ENCODE measurements at regions not wholly inside any gene's neighbourhood (a gene's known extent, or its start where the extent isn't known, plus 50 kb on each side); places are given as distances from the start of the nearest gene placed in this dataset.

DNA sequence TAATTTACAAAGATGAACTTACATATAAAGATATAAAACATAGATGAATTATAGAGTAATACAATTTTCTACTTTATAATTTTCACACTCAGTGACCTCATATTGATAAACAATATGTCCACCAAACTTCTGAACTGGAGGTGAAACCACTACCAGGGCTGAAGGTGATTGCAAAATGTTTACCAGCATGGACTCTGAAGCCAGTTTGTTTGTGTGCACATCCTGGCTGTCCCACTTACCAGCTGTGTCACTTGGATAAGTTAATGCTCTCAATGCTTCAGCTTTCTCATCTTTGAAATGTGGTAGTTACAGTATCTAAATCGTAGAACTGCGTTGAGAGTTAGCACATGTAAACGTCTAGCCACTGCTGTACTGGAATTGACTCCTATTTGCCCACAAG, 392.6 kb downstream of the HNRNPD start:
- no peak overlapping the region for H3K27ac ChIP-seq (ENCODE audit: low read depth, low read length)
- DNase-seq = no peak
- Mint-ChIP-seq H3K27me3 (peaks cover 0 to 3% of the 10 kb centered on the region in 2 donors), H3K4me1 (peaks cover 0 to 7% (median 2%) of the 10 kb centered on the region in 4 donors), H3K9me3 (no peaks in the 10 kb centered on the region), H3K36me3 (no peaks in the 10 kb centered on the region), H3K4me3 (no peak overlapping the region), H3K27ac (no peak overlapping the region)
- intact Hi-C loops (cut with micrococcal nuclease) = no loop called here
- H3K9me3 ChIP-seq (ENCODE audit: control insufficient read depth in 1 of 2, low read length in 2 of 2) = no peaks in the 10 kb centered on the region
- peaks cover 4% of the 10 kb centered on the region for H3K27me3 ChIP-seq (ENCODE audit: insufficient read depth, low read length)
- no peaks in the 10 kb centered on the region for H3K36me3 ChIP-seq (ENCODE audit: insufficient read depth, low read length)
- no peaks in the 10 kb centered on the region for H3K4me1 ChIP-seq (ENCODE audit: insufficient read depth, low read length)
- H3K4me3 ChIP-seq (ENCODE audit: low read length in 2 of 2) = no peak overlapping the region
- ChIA-PET POLR2A (ENCODE audit: partially characterized antibody) (no interaction called here), CTCF (ENCODE audit: partially characterized antibody) (no interaction called here)

DNA sequence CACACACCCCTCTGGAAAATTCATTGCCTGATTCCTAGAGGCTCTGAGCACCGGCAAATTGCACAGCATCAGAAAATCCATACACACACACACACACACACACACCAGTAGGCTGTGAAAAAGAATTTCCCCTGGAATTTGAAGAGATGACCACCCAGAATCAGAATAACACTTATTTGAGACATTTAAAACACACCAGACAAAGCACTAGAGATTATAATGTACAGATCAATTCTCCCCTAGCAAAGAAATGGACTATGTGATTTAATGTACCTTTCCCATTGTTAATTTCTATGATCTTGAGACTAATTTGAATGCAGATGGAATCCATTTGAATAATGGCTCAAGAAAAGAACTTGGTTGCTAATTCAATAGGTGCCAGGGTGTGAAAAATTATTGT, 399.3 kb downstream of the HNRNPD start:
- H3K36me3 Mint-ChIP-seq = no peaks in the 10 kb centered on the region
- POLR2A ChIA-PET (ENCODE audit: partially characterized antibody) = no interaction called here
- intact Hi-C loops (cut with micrococcal nuclease) = no loop called here

DNA sequence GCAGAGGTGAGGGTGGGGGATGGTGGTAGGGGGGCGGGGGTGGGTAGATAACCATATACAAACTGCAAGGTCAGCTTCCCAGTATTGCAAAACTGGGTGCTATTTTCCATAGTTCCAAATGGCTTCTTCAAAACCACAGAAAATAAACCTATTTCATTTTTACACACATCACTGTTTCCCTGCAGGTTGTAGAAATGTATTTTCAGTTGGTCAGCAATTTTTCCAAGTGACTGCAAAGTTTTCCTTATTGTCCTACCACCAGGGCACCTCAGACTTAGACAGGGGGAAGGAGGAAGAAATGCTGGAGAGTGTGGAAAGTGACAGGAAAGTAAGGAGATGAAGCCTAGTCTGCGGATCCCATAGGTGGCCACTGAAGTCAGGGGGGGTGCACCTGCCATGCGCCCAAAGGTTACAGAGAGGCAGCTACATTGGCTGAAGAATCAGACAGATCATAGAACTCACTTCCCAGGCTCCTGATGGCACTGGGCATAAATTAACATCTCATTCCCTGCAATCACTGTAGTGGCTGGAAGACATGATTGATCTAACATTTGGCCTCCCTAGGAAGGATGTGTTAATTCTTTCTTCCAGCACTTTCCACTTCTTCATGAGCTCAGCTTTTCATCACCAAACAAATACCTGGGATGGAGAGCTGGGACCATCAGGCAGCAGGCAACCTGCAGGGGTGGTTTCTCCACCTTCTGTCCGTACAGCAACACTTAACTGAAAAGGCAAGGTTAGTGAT, 402.0 kb downstream of the HNRNPD start:
- intact Hi-C loops (cut with micrococcal nuclease) = no loop called here
- no peak overlapping the region for H3K4me3 Mint-ChIP-seq

More for the DNA sequence above, 399.3 kb downstream of the HNRNPD start:
- Histone ChIP-seq H3K4me3 (ENCODE audit: low read length in 2 of 2) (no peak overlapping the region), H3K36me3 (ENCODE audit: insufficient read depth, low read length) (no peaks in the 10 kb centered on the region), H3K27me3 (ENCODE audit: insufficient read depth, low read length) (no peaks in the 10 kb centered on the region), H3K4me1 (ENCODE audit: insufficient read depth, low read length) (no peaks in the 10 kb centered on the region), H3K27ac (ENCODE audit: low read depth, low read length) (no peak overlapping the region), H3K9me3 (ENCODE audit: control insufficient read depth in 1 of 2, low read length in 2 of 2) (no peaks in the 10 kb centered on the region)
- Mint-ChIP-seq H3K27me3 (peaks cover 0 to 2% of the 10 kb centered on the region in 2 donors), H3K4me1 (peaks cover 0 to 7% (median 2%) of the 10 kb centered on the region in 4 donors), H3K9me3 (peaks cover 0 to 3% (median 0%) of the 10 kb centered on the region in 8 donors), H3K4me3 (no peak overlapping the region), H3K27ac (peak overlapping the region in 1 of 7 donors; percentile 11)
- DNase-seq = no peak
- CTCF ChIA-PET (ENCODE audit: partially characterized antibody) = no interaction called here

DNA sequence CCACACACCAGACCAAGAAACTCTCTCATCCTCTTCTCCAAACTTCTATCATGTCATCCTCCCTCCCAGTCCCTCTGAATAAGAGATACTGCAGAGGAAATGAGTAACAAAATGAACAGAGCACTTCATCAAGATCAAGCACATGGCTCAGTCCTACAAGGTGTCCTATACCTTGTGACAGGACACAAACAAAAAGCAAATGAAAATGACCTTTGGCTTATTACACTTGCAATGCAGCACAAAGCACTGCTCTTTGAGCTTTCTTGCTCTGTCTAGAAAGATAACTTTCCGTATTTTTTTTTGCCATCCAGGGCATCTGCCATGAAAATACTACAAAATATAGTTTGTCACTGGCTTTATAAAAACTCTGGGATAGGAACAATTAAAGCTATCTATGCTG, 402.7 kb downstream of the HNRNPD start:
- H3K27me3 ChIP-seq (ENCODE audit: insufficient read depth, low read length) = no peaks in the 10 kb centered on the region
- Mint-ChIP-seq H3K27ac (no peak overlapping the region), H3K4me1 (peaks cover 0 to under 1% (median 0%) of the 10 kb centered on the region in 4 donors), H3K27me3 (peaks cover 0 to 3% of the 10 kb centered on the region in 2 donors), H3K9me3 (peaks cover 0 to 3% (median 0%) of the 10 kb centered on the region in 8 donors), H3K4me3 (no peak overlapping the region), H3K36me3 (no peaks in the 10 kb centered on the region)
- H3K4me1 ChIP-seq (ENCODE audit: insufficient read depth, low read length) = no peaks in the 10 kb centered on the region
- ChIA-PET POLR2A (ENCODE audit: partially characterized antibody) (no interaction called here), CTCF (ENCODE audit: partially characterized antibody) (no interaction called here)
- H3K27ac ChIP-seq (ENCODE audit: low read depth, low read length) = no peak overlapping the region
- DNase-seq = no peak
- intact Hi-C loops (cut with micrococcal nuclease) = no loop called here
- no peak overlapping the region for H3K4me3 ChIP-seq (ENCODE audit: low read length in 2 of 2)
- H3K36me3 ChIP-seq (ENCODE audit: insufficient read depth, low read length) = no peaks in the 10 kb centered on the region
- no peaks in the 10 kb centered on the region for H3K9me3 ChIP-seq (ENCODE audit: control insufficient read depth in 1 of 2, low read length in 2 of 2)

More for the DNA sequence above, 402.0 kb downstream of the HNRNPD start:
- ChIA-PET CTCF (ENCODE audit: partially characterized antibody) (interaction anchor here (1.6 kb wide), 1 partner anchor 11 kb away, joined by 3 read pairs; no protein-coding TSS in a partner anchor), POLR2A (ENCODE audit: partially characterized antibody) (no interaction called here)
- Histone ChIP-seq H3K4me3 (ENCODE audit: low read length in 2 of 2) (no peak overlapping the region), H3K36me3 (ENCODE audit: insufficient read depth, low read length) (no peaks in the 10 kb centered on the region), H3K9me3 (ENCODE audit: control insufficient read depth in 1 of 2, low read length in 2 of 2) (no peaks in the 10 kb centered on the region), H3K27ac (ENCODE audit: low read depth, low read length) (no peak overlapping the region), H3K4me1 (ENCODE audit: insufficient read depth, low read length) (no peaks in the 10 kb centered on the region), H3K27me3 (ENCODE audit: insufficient read depth, low read length) (no peaks in the 10 kb centered on the region)
- H3K27me3 Mint-ChIP-seq = peaks cover 0 to 3% of the 10 kb centered on the region in 2 donors
- peaks cover 0 to 3% (median 0%) of the 10 kb centered on the region in 8 donors for H3K9me3 Mint-ChIP-seq
- H3K36me3 Mint-ChIP-seq = no peaks in the 10 kb centered on the region
- H3K4me1 Mint-ChIP-seq = no peaks in the 10 kb centered on the region
- peak overlapping the region in 1 of 7 donors; percentile 11 for H3K27ac Mint-ChIP-seq
- DNase-seq = no peak

DNA sequence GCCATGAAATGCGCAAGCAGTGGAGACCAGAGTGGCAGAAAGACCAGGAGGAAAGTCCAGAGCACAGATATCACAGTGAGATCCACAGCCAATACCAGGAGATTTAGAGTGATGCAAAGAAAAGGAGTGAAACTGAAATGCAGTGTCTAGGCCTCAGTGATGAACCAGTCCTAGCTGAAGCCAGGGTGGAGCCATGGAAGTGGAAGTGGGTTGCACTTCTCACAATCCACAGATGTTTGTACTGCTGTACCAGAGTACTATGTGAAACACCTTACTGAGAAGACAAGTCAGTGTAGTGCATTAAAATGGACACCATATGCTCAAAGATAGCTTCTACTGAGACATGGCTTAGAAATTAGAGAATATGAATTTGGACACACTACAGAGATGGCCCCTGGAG, 403.3 kb downstream of the HNRNPD start:
- Mint-ChIP-seq H3K9me3 (peaks cover 0 to 3% (median 0%) of the 10 kb centered on the region in 8 donors), H3K4me3 (no peak overlapping the region), H3K27me3 (peaks cover 0 to 3% of the 10 kb centered on the region in 2 donors), H3K27ac (no peak overlapping the region), H3K36me3 (no peaks in the 10 kb centered on the region), H3K4me1 (peaks cover 0 to 4% (median 2%) of the 10 kb centered on the region in 4 donors)
- intact Hi-C loops (cut with micrococcal nuclease) = no loop called here
- Histone ChIP-seq H3K9me3 (ENCODE audit: control insufficient read depth in 1 of 2, low read length in 2 of 2) (no peaks in the 10 kb centered on the region), H3K36me3 (ENCODE audit: insufficient read depth, low read length) (no peaks in the 10 kb centered on the region), H3K27me3 (ENCODE audit: insufficient read depth, low read length) (no peaks in the 10 kb centered on the region), H3K4me1 (ENCODE audit: insufficient read depth, low read length) (no peaks in the 10 kb centered on the region), H3K27ac (ENCODE audit: low read depth, low read length) (no peak overlapping the region), H3K4me3 (ENCODE audit: low read length in 2 of 2) (no peak overlapping the region)
- no peak for DNase-seq
- ChIA-PET CTCF (ENCODE audit: partially characterized antibody) (no interaction called here), POLR2A (ENCODE audit: partially characterized antibody) (no interaction called here)

DNA sequence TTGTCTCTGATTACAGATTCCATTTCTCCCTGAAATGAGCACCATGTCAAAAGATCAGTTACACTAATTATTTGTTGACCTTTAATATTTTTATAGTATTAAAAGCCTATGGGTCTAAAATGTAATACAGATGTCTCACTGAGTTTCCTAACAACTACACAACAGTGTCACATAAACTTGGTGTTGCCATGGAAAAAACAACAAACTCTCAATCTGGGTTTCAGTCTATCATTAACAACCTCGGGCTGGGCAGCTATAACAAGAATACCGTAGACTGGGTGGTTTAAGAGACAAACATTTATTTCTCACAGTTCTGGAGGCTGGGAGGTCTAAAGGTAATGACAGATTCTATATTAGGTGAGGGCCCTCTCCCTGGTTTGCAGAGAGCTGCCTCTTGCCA, 407.1 kb downstream of the HNRNPD start:
- Mint-ChIP-seq H3K9me3 (peaks cover 0 to 3% (median 0%) of the 10 kb centered on the region in 8 donors), H3K36me3 (no peaks in the 10 kb centered on the region), H3K27me3 (peaks cover 0 to 3% of the 10 kb centered on the region in 2 donors), H3K4me3 (no peak overlapping the region), H3K4me1 (peaks cover 0 to 5% (median 2%) of the 10 kb centered on the region in 4 donors), H3K27ac (no peak overlapping the region)
- ChIA-PET CTCF (ENCODE audit: partially characterized antibody) (no interaction called here), POLR2A (ENCODE audit: partially characterized antibody) (no interaction called here)
- H3K4me3 ChIP-seq (ENCODE audit: low read length in 2 of 2) = no peak overlapping the region
- no peak overlapping the region for H3K27ac ChIP-seq (ENCODE audit: low read depth, low read length)
- intact Hi-C loops (cut with micrococcal nuclease) = no loop called here
- no peaks in the 10 kb centered on the region for H3K4me1 ChIP-seq (ENCODE audit: insufficient read depth, low read length)
- no peak for DNase-seq
- H3K36me3 ChIP-seq (ENCODE audit: insufficient read depth, low read length) = no peaks in the 10 kb centered on the region
- H3K9me3 ChIP-seq (ENCODE audit: control insufficient read depth in 1 of 2, low read length in 2 of 2) = no peaks in the 10 kb centered on the region
- no peaks in the 10 kb centered on the region for H3K27me3 ChIP-seq (ENCODE audit: insufficient read depth, low read length)

DNA sequence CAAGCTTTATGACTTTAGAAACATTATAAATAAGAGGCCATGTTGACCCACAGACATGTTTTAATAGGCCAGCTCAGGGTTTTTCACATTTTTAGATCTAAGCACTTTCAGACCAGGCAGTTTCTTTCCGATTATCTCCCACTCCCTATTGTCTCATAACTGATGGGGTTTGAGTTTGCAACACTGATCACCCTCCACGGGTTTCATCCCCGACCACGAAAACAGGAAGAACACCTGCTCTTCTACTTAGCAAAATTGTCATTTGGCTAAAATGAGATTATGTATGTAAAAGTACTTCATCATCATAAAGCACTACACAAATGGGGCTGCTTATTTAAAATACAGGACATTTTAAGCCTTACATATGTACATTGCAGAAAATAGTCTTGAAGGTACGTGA, 407.9 kb downstream of the HNRNPD start:
- intact Hi-C loops (cut with micrococcal nuclease) = no loop called here
- Mint-ChIP-seq H3K4me3 (no peak overlapping the region), H3K9me3 (peaks cover 0 to 3% (median 0%) of the 10 kb centered on the region in 8 donors), H3K27me3 (peaks cover 0 to 2% of the 10 kb centered on the region in 2 donors), H3K27ac (no peak overlapping the region), H3K36me3 (no peaks in the 10 kb centered on the region), H3K4me1 (peaks cover 0 to 5% (median 2%) of the 10 kb centered on the region in 4 donors)
- no peak for DNase-seq
- H3K27ac ChIP-seq (ENCODE audit: low read depth, low read length) = no peak overlapping the region
- no peaks in the 10 kb centered on the region for H3K9me3 ChIP-seq (ENCODE audit: control insufficient read depth in 1 of 2, low read length in 2 of 2)
- H3K27me3 ChIP-seq (ENCODE audit: insufficient read depth, low read length) = no peaks in the 10 kb centered on the region
- ChIA-PET POLR2A (ENCODE audit: partially characterized antibody) (no interaction called here), CTCF (ENCODE audit: partially characterized antibody) (no interaction called here)
- no peaks in the 10 kb centered on the region for H3K4me1 ChIP-seq (ENCODE audit: insufficient read depth, low read length)
- no peak overlapping the region for H3K4me3 ChIP-seq (ENCODE audit: low read length in 2 of 2)
- no peaks in the 10 kb centered on the region for H3K36me3 ChIP-seq (ENCODE audit: insufficient read depth, low read length)
